GM23338 (cell line): ENCODE measurements at regions not wholly inside any gene's neighbourhood (a gene's known extent, or its start where the extent isn't known, plus 50 kb on each side); places are given as distances from the start of the nearest gene placed in this dataset.

Experiments
- ATAC-seq: fragments of 200-7000 bp; cut with Tn5 transposase; 3 replicates; pipeline ENCODE4 v1.9.1; 2020
- DNase-seq: peaks from one replicate; pipeline ENCODE4 v3.0.0-alpha.2; 2015; ENCODE audit warnings: low spot score
- H2AFZ ChIP-seq: fragments of 200-600 bp; sonication (generic); 2 replicates; pipeline ENCODE4 v1.8.0; 2016; ENCODE audit warnings: antibody characterized with exemption, mild to moderate bottlenecking, moderate library complexity
- H3F3A ChIP-seq: fragments of 200-600 bp; sonication (generic); replicated peaks from 2 replicates; pipeline ENCODE4 v1.8.0; 2017; ENCODE audit warnings: antibody characterized with exemption, mixed run types, low read depth
- H3K27ac ChIP-seq: fragments of 200-600 bp; sonication (generic); 2 replicates; pipeline ENCODE4 v1.6.1; 2016; ENCODE audit warnings: low read depth
- H3K27me3 ChIP-seq: fragments of 200-600 bp; sonication (generic); 2 replicates; pipeline ENCODE4 v1.8.0; 2016; ENCODE audit warnings: mild to moderate bottlenecking, mixed run types, moderate library complexity; ENCODE audit not compliant: insufficient read depth
- H3K36me3 ChIP-seq: fragments of 200-600 bp; sonication (generic); 2 replicates; pipeline ENCODE4 v1.8.0; 2016; ENCODE audit warnings: mild to moderate bottlenecking; ENCODE audit not compliant: insufficient read depth
- H3K4me1 ChIP-seq: fragments of 200-600 bp; sonication (generic); 2 replicates; pipeline ENCODE4 v1.8.0; 2016; ENCODE audit warnings: mild to moderate bottlenecking, moderate library complexity; ENCODE audit not compliant: insufficient read depth
- H3K4me2 ChIP-seq: fragments of 200-600 bp; sonication (generic); 2 replicates; pipeline ENCODE4 v1.7.1; 2017; ENCODE audit warnings: mixed run types
- H3K4me3 ChIP-seq: fragments of 200-600 bp; sonication (generic); 2 replicates; pipeline ENCODE4 v1.6.1; 2016; ENCODE audit warnings: mixed run types
- H3K79me2 ChIP-seq: fragments of 200-600 bp; sonication (generic); replicated peaks from 2 replicates; pipeline ENCODE4 v1.8.0; 2017; ENCODE audit warnings: mild to moderate bottlenecking; ENCODE audit not compliant: insufficient read depth
- H3K9me2 ChIP-seq: fragments of 200-600 bp; sonication (generic); 2 replicates; pipeline ENCODE4 v1.8.0; 2017; ENCODE audit not compliant: insufficient read depth
- H4K20me1 ChIP-seq: fragments of 200-600 bp; sonication (generic); replicated peaks from 2 replicates; pipeline ENCODE4 v1.8.0; 2017; ENCODE audit warnings: mild to moderate bottlenecking; ENCODE audit not compliant: insufficient read depth
- H3K27ac Mint-ChIP-seq: 2 replicates; pipeline ENCODE4 v1.8.0; 2020; ENCODE audit warnings: inconsistent platforms, mild to moderate bottlenecking, moderate library complexity, mixed read lengths
- H3K27me3 Mint-ChIP-seq: 3 replicates; pipeline ENCODE4 v1.8.0; 2022; ENCODE audit warnings: low read depth, mild to moderate bottlenecking, moderate library complexity, mixed read lengths, inconsistent platforms; ENCODE audit not compliant: insufficient read depth, poor library complexity
- H3K36me3 Mint-ChIP-seq: 3 replicates; pipeline ENCODE4 v1.8.0; 2021; ENCODE audit warnings: low read depth, mild to moderate bottlenecking, inconsistent platforms, moderate library complexity, mixed read lengths
- H3K4me1 Mint-ChIP-seq: 3 replicates; pipeline ENCODE4 v1.8.0; 2020; ENCODE audit warnings: mild to moderate bottlenecking, inconsistent platforms, mixed read lengths
- H3K4me3 Mint-ChIP-seq: 3 replicates; pipeline ENCODE4 v1.8.0; 2021; ENCODE audit warnings: moderate library complexity, mild to moderate bottlenecking, inconsistent platforms, mixed read lengths
- H3K9me3 Mint-ChIP-seq: 3 replicates; pipeline ENCODE4 v1.8.0; 2020; ENCODE audit warnings: moderate library complexity, mild to moderate bottlenecking, inconsistent platforms, mixed read lengths
- TF ChIP-seq, protein P1 (sequence below), 2 experiments: fragments of 200-600 bp in 1 of 2; sonication (generic) in 1 of 2; conservative IDR thresholded peaks; 2 replicates each; pipeline versions ENCODE4 v1.5.1 to v1.6.1; 2016 to 2017; ENCODE audit warnings: antibody characterized with exemption in 2 of 2, low read depth in 2 of 2, mild to moderate bottlenecking in 2 of 2, moderate library complexity in 1 of 2
- TF ChIP-seq, protein P2 (sequence below): fragments of 250-450 bp; sonication (Bioruptor Pico); IDR thresholded peaks from 2 replicates; pipeline ENCODE4 v1.5.0; 2020; ENCODE audit warnings: mild to moderate bottlenecking, moderate library complexity
- TF ChIP-seq, protein P3 (sequence below): IDR thresholded peaks from one replicate; pipeline ENCODE4 v1.6.1; 2018; ENCODE audit warnings: antibody characterized with exemption; ENCODE audit not compliant: unreplicated experiment

DNA sequence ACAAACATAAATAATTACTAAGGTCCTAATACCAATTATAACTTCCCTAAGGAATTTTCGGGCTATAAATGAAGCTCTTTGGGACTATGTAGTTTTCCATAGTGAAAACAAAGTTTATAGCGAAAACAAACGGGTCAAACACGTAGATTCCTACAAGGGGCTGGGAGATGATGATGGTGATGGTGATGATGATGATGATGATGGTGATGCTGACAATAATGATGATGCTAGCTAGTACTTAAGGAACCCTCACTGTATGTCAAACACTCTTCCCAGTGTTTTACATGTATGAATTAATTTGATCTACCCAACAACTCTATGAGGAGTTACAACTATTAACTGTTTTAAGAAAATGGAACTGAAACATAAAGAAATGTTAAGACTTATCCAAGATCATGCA is 63.7 kb upstream of the PIK3R1 start:
- H3K4me2 ChIP-seq, result no peak overlapping the region
- H3K79me2 ChIP-seq, result no peaks in the 10 kb centered on the region
- no peak overlapping the region for H3K4me3 ChIP-seq
- H3K9me2 ChIP-seq, result peaks cover 6% of the 10 kb centered on the region; the same call in 1 of the 2 replicates
- H3K4me1 Mint-ChIP-seq, result peaks cover 4% of the 10 kb centered on the region; the same call in 2 of the 3 replicates
- H3K4me1 ChIP-seq, result 0 out of 2 replicates have a peak, but pooled peaks cover 6% of the 10 kb centered on the region
- no peak overlapping the region for H3K27ac ChIP-seq
- H4K20me1 ChIP-seq, result no peaks in the 10 kb centered on the region
- no peaks in the 10 kb centered on the region for H3K36me3 Mint-ChIP-seq
- H3K27me3 Mint-ChIP-seq, result no peaks in the 10 kb centered on the region
- no peaks in the 10 kb centered on the region for H3F3A ChIP-seq
- no peak overlapping the region for H2AFZ ChIP-seq
- no peak overlapping the region for H3K27ac Mint-ChIP-seq
- no peaks in the 10 kb centered on the region for H3K36me3 ChIP-seq
- TF ChIP-seq, protein P1, sequence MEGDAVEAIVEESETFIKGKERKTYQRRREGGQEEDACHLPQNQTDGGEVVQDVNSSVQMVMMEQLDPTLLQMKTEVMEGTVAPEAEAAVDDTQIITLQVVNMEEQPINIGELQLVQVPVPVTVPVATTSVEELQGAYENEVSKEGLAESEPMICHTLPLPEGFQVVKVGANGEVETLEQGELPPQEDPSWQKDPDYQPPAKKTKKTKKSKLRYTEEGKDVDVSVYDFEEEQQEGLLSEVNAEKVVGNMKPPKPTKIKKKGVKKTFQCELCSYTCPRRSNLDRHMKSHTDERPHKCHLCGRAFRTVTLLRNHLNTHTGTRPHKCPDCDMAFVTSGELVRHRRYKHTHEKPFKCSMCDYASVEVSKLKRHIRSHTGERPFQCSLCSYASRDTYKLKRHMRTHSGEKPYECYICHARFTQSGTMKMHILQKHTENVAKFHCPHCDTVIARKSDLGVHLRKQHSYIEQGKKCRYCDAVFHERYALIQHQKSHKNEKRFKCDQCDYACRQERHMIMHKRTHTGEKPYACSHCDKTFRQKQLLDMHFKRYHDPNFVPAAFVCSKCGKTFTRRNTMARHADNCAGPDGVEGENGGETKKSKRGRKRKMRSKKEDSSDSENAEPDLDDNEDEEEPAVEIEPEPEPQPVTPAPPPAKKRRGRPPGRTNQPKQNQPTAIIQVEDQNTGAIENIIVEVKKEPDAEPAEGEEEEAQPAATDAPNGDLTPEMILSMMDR (conservative IDR thresholded peaks at IDR 0.05; ENCODE audit: low read depth in 2 of 2), result no peak
- TF ChIP-seq, protein P2, sequence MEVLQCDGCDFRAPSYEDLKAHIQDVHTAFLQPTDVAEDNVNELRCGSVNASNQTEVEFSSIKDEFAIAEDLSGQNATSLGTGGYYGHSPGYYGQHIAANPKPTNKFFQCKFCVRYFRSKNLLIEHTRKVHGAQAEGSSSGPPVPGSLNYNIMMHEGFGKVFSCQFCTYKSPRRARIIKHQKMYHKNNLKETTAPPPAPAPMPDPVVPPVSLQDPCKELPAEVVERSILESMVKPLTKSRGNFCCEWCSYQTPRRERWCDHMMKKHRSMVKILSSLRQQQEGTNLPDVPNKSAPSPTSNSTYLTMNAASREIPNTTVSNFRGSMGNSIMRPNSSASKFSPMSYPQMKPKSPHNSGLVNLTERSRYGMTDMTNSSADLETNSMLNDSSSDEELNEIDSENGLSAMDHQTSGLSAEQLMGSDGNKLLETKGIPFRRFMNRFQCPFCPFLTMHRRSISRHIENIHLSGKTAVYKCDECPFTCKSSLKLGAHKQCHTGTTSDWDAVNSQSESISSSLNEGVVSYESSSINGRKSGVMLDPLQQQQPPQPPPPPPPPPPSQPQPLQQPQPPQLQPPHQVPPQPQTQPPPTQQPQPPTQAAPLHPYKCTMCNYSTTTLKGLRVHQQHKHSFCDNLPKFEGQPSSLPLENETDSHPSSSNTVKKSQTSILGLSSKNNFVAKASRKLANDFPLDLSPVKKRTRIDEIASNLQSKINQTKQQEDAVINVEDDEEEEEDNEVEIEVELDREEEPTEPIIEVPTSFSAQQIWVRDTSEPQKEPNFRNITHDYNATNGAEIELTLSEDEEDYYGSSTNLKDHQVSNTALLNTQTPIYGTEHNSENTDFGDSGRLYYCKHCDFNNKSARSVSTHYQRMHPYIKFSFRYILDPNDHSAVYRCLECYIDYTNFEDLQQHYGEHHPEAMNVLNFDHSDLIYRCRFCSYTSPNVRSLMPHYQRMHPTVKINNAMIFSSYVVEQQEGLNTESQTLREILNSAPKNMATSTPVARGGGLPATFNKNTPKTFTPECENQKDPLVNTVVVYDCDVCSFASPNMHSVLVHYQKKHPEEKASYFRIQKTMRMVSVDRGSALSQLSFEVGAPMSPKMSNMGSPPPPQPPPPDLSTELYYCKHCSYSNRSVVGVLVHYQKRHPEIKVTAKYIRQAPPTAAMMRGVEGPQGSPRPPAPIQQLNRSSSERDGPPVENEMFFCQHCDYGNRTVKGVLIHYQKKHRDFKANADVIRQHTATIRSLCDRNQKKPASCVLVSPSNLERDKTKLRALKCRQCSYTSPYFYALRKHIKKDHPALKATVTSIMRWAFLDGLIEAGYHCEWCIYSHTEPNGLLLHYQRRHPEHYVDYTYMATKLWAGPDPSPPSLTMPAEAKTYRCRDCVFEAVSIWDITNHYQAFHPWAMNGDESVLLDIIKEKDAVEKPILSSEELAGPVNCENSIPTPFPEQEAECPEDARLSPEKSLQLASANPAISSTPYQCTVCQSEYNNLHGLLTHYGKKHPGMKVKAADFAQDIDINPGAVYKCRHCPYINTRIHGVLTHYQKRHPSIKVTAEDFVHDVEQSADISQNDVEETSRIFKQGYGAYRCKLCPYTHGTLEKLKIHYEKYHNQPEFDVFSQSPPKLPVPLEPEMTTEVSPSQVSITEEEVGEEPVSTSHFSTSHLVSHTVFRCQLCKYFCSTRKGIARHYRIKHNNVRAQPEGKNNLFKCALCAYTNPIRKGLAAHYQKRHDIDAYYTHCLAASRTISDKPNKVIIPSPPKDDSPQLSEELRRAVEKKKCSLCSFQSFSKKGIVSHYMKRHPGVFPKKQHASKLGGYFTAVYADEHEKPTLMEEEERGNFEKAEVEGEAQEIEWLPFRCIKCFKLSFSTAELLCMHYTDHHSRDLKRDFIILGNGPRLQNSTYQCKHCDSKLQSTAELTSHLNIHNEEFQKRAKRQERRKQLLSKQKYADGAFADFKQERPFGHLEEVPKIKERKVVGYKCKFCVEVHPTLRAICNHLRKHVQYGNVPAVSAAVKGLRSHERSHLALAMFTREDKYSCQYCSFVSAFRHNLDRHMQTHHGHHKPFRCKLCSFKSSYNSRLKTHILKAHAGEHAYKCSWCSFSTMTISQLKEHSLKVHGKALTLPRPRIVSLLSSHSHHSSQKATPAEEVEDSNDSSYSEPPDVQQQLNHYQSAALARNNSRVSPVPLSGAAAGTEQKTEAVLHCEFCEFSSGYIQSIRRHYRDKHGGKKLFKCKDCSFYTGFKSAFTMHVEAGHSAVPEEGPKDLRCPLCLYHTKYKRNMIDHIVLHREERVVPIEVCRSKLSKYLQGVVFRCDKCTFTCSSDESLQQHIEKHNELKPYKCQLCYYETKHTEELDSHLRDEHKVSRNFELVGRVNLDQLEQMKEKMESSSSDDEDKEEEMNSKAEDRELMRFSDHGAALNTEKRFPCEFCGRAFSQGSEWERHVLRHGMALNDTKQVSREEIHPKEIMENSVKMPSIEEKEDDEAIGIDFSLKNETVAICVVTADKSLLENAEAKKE (CRISPR knock-in tag), result no peak
- TF ChIP-seq, protein P3, sequence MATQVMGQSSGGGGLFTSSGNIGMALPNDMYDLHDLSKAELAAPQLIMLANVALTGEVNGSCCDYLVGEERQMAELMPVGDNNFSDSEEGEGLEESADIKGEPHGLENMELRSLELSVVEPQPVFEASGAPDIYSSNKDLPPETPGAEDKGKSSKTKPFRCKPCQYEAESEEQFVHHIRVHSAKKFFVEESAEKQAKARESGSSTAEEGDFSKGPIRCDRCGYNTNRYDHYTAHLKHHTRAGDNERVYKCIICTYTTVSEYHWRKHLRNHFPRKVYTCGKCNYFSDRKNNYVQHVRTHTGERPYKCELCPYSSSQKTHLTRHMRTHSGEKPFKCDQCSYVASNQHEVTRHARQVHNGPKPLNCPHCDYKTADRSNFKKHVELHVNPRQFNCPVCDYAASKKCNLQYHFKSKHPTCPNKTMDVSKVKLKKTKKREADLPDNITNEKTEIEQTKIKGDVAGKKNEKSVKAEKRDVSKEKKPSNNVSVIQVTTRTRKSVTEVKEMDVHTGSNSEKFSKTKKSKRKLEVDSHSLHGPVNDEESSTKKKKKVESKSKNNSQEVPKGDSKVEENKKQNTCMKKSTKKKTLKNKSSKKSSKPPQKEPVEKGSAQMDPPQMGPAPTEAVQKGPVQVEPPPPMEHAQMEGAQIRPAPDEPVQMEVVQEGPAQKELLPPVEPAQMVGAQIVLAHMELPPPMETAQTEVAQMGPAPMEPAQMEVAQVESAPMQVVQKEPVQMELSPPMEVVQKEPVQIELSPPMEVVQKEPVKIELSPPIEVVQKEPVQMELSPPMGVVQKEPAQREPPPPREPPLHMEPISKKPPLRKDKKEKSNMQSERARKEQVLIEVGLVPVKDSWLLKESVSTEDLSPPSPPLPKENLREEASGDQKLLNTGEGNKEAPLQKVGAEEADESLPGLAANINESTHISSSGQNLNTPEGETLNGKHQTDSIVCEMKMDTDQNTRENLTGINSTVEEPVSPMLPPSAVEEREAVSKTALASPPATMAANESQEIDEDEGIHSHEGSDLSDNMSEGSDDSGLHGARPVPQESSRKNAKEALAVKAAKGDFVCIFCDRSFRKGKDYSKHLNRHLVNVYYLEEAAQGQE, result no peak
- ATAC-seq (no peak), DNase-seq (no peak)
- no peak overlapping the region for H3K4me3 Mint-ChIP-seq
- no peaks in the 10 kb centered on the region for H3K9me3 Mint-ChIP-seq
- no peaks in the 10 kb centered on the region for H3K27me3 ChIP-seq
